GM23248 (cell line): ENCODE measurements at regions not wholly inside any gene's neighbourhood (a gene's known extent, or its start where the extent isn't known, plus 50 kb on each side); places are given as distances from the start of the nearest gene placed in this dataset.

Experiments used
- DNase-seq: peaks from one replicate; pipeline ENCODE4 v3.0.0-alpha.2; 2015
- H2AFZ ChIP-seq: fragments of 200-600 bp; sonication (generic); 2 replicates; pipeline ENCODE4 v1.6.1; 2016; ENCODE audit warnings: antibody characterized with exemption
- H3F3A ChIP-seq: fragments of 200-600 bp; sonication (generic); 2 replicates; pipeline ENCODE4 v1.6.1; 2016; ENCODE audit warnings: mild to moderate bottlenecking, antibody characterized with exemption, mixed run types; ENCODE audit not compliant: insufficient read depth
- H3K27ac ChIP-seq: fragments of 200-600 bp; sonication (generic); 2 replicates; pipeline ENCODE4 v1.5.1; 2016; ENCODE audit warnings: mild to moderate bottlenecking
- H3K27me3 ChIP-seq: fragments of 200-600 bp; sonication (generic); replicated peaks from 2 replicates; pipeline ENCODE4 v1.6.1; 2016; ENCODE audit warnings: mild to moderate bottlenecking; ENCODE audit not compliant: insufficient read depth
- H3K36me3 ChIP-seq: fragments of 200-600 bp; sonication (generic); 2 replicates; pipeline ENCODE4 v1.6.1; 2016; ENCODE audit warnings: low read depth, mild to moderate bottlenecking
- H3K4me1 ChIP-seq: fragments of 200-600 bp; sonication (generic); 2 replicates; pipeline ENCODE4 v1.6.1; 2016; ENCODE audit warnings: mild to moderate bottlenecking; ENCODE audit not compliant: insufficient read depth
- H3K4me2 ChIP-seq: fragments of 200-600 bp; sonication (generic); one replicate; pipeline ENCODE4 v1.6.1; 2016; ENCODE audit warnings: mild to moderate bottlenecking; ENCODE audit not compliant: unreplicated experiment
- H3K4me3 ChIP-seq: fragments of 200-600 bp; sonication (generic); 2 replicates; pipeline ENCODE4 v1.5.1; 2016; ENCODE audit warnings: mild to moderate bottlenecking
- H3K79me2 ChIP-seq: fragments of 200-600 bp; sonication (generic); 2 replicates; pipeline ENCODE4 v1.6.1; 2016; ENCODE audit warnings: mild to moderate bottlenecking; ENCODE audit not compliant: insufficient read depth
- H3K9ac ChIP-seq: fragments of 200-600 bp; sonication (generic); 2 replicates; pipeline ENCODE4 v1.6.1; 2016; ENCODE audit warnings: mild to moderate bottlenecking
- H3K9me2 ChIP-seq: fragments of 200-600 bp; sonication (generic); 2 replicates; pipeline ENCODE4 v1.6.1; 2016; ENCODE audit warnings: mixed run types, mild to moderate bottlenecking, moderate library complexity; ENCODE audit not compliant: insufficient read depth
- H3K9me3 ChIP-seq: fragments of 200-600 bp; sonication (generic); one replicate; pipeline ENCODE4 v1.6.1; 2017; ENCODE audit warnings: low read depth
- H4K20me1 ChIP-seq: fragments of 200-600 bp; sonication (generic); 2 replicates; pipeline ENCODE4 v1.6.0; 2016; ENCODE audit not compliant: insufficient read depth
- EZH2 ChIP-seq: fragments of 200-600 bp; sonication (generic); IDR thresholded peaks from 2 replicates; pipeline ENCODE4 v1.6.1; 2018; ENCODE audit warnings: antibody characterized with exemption, mild to moderate bottlenecking; ENCODE audit not compliant: insufficient read depth, poor library complexity, severe bottlenecking
- EZH2phosphoT487 ChIP-seq: fragments of 200-600 bp; sonication (generic); IDR thresholded peaks from 2 replicates; pipeline ENCODE4 v1.6.1; 2018; ENCODE audit warnings: antibody characterized with exemption, moderate library complexity, mild to moderate bottlenecking, low read depth; ENCODE audit not compliant: insufficient read depth
- WGBS, 2 experiments: methylation state at CpG; one replicate each; pipeline ENCODE4 v1.1.6; 2015 to 2017; ENCODE audit warnings: low lambda C conversion rate in 2 of 2, low coverage in 1 of 2; ENCODE audit errors: missing lambda C conversion rate in 2 of 2; 5-methylcytosine and 5-hydroxymethylcytosine counted together
- in situ Hi-C: fragments of 300-500 bp; cut with MboI; formaldehyde crosslinking; loops from 2 replicates; pipeline ENCODE4 v1.15.0; 2020

- H3K4me2 ChIP-seq: no peak overlapping the region
- H2AFZ ChIP-seq: peak overlapping the region; percentile 61
- H3K4me3 ChIP-seq: no peak overlapping the region
- no peaks in the 10 kb centered on the region for H3F3A ChIP-seq
- no peaks in the 10 kb centered on the region for H3K79me2 ChIP-seq
- in situ Hi-C loops: no loop called here
- H3K4me1 ChIP-seq: no peaks in the 10 kb centered on the region
- TF ChIP-seq EZH2 (no peak), EZH2phosphoT487 (no peak)
- WGBS, 2 experiments: 90 to 94% methylated on average over 1 of the region's 1 CpG
- H3K36me3 ChIP-seq: no peaks in the 10 kb centered on the region
- no peaks in the 10 kb centered on the region for H3K9me2 ChIP-seq
- H3K27ac ChIP-seq: no peak overlapping the region
- H4K20me1 ChIP-seq: no peaks in the 10 kb centered on the region
- H3K9ac ChIP-seq: no peak overlapping the region
- no peaks in the 10 kb centered on the region for H3K9me3 ChIP-seq
- DNase-seq: no peak
- H3K27me3 ChIP-seq: no peaks in the 10 kb centered on the region
Measured at GRCh38 chr13:90498096-90498495, 849.4 kb upstream of the MIR17HG start.

GRCh38 chr13:90498816-90499215 is 848.7 kb upstream of the MIR17HG start:
- H3K4me3 ChIP-seq: no peak overlapping the region
- in situ Hi-C loops: no loop called here
- no peak overlapping the region for H3K27ac ChIP-seq
- H3K4me1 ChIP-seq: no peaks in the 10 kb centered on the region
- H2AFZ ChIP-seq: 0 out of 2 replicates have a peak overlapping the region, but pooled peaks have one; percentile 61
- H3K36me3 ChIP-seq: no peaks in the 10 kb centered on the region
- no peaks in the 10 kb centered on the region for H4K20me1 ChIP-seq
- no peak for DNase-seq
- 10 to 13% methylated on average over 1 of the region's 1 CpG for WGBS, 2 experiments
- no peaks in the 10 kb centered on the region for H3K9me3 ChIP-seq
- no peak overlapping the region for H3K9ac ChIP-seq
- H3F3A ChIP-seq: no peaks in the 10 kb centered on the region
- H3K27me3 ChIP-seq: no peaks in the 10 kb centered on the region
- H3K4me2 ChIP-seq: no peak overlapping the region
- no peaks in the 10 kb centered on the region for H3K9me2 ChIP-seq
- TF ChIP-seq EZH2 (no peak), EZH2phosphoT487 (no peak)
- no peaks in the 10 kb centered on the region for H3K79me2 ChIP-seq

GRCh38 chr13:90500569-90500968 is 846.9 kb upstream of the MIR17HG start:
- H3K27ac ChIP-seq: no peak overlapping the region
- H3K9me2 ChIP-seq: no peaks in the 10 kb centered on the region
- no peaks in the 10 kb centered on the region for H3K79me2 ChIP-seq
- in situ Hi-C loops: no loop called here
- no peaks in the 10 kb centered on the region for H4K20me1 ChIP-seq
- no peaks in the 10 kb centered on the region for H3K4me1 ChIP-seq
- H3K36me3 ChIP-seq: no peaks in the 10 kb centered on the region
- DNase-seq: no peak
- H3K4me3 ChIP-seq: no peak overlapping the region
- no peaks in the 10 kb centered on the region for H3F3A ChIP-seq
- H3K9ac ChIP-seq: no peak overlapping the region
- TF ChIP-seq EZH2 (no peak), EZH2phosphoT487 (no peak)
- no peaks in the 10 kb centered on the region for H3K9me3 ChIP-seq
- no peak overlapping the region for H3K4me2 ChIP-seq
- no peak overlapping the region for H2AFZ ChIP-seq
- H3K27me3 ChIP-seq: no peaks in the 10 kb centered on the region
- 63 to 72% methylated on average over 2 of the region's 2 CpGs for WGBS, 2 experiments

GRCh38 chr13:90502153-90502552 is 845.3 kb upstream of the MIR17HG start:
- H3K27ac ChIP-seq: no peak overlapping the region
- no peak for DNase-seq
- H3K4me3 ChIP-seq: no peak overlapping the region
- no peak for TF ChIP-seq EZH2phosphoT487
- no peak for TF ChIP-seq EZH2
- H3K79me2 ChIP-seq: no peaks in the 10 kb centered on the region
- no peaks in the 10 kb centered on the region for H3K9me3 ChIP-seq
- H3K27me3 ChIP-seq: no peaks in the 10 kb centered on the region
- in situ Hi-C loops: no loop called here
- no peak overlapping the region for H3K9ac ChIP-seq
- no peaks in the 10 kb centered on the region for H3K9me2 ChIP-seq
- no peaks in the 10 kb centered on the region for H3K4me1 ChIP-seq
- H3K36me3 ChIP-seq: no peaks in the 10 kb centered on the region
- WGBS, 2 experiments: 96 to 100% methylated on average over 1 of the region's 1 CpG
- H3F3A ChIP-seq: no peaks in the 10 kb centered on the region
- no peak overlapping the region for H2AFZ ChIP-seq
- no peak overlapping the region for H3K4me2 ChIP-seq
- no peaks in the 10 kb centered on the region for H4K20me1 ChIP-seq

GRCh38 chr13:90502762-90503161 is 844.7 kb upstream of the MIR17HG start:
- TF ChIP-seq EZH2phosphoT487 (no peak), EZH2 (no peak)
- no peaks in the 10 kb centered on the region for H3K9me2 ChIP-seq
- H3F3A ChIP-seq: no peaks in the 10 kb centered on the region
- no peaks in the 10 kb centered on the region for H3K27me3 ChIP-seq
- H3K79me2 ChIP-seq: no peaks in the 10 kb centered on the region
- no peak overlapping the region for H3K9ac ChIP-seq
- no peaks in the 10 kb centered on the region for H3K36me3 ChIP-seq
- no peak overlapping the region for H3K4me3 ChIP-seq
- H2AFZ ChIP-seq: no peak overlapping the region
- no peaks in the 10 kb centered on the region for H3K4me1 ChIP-seq
- no peak for DNase-seq
- WGBS, 2 experiments: 29 to 37% methylated on average over 2 of the region's 2 CpGs
- H3K4me2 ChIP-seq: no peak overlapping the region
- in situ Hi-C loops: no loop called here
- H4K20me1 ChIP-seq: no peaks in the 10 kb centered on the region
- H3K9me3 ChIP-seq: no peaks in the 10 kb centered on the region
- no peak overlapping the region for H3K27ac ChIP-seq
